Astrocyte of the spinal cord (primary cell): ENCODE measurements at regions not wholly inside any gene's neighbourhood (a gene's known extent, or its start where the extent isn't known, plus 50 kb on each side); places are given as distances from the start of the nearest gene placed in this dataset.
A peak's percentile ranks its signal among the peaks of the same experiment; 100 is the strongest.
"Not testable (repeated sequence)": the region's sequence is repeated elsewhere in the genome, so short reads cannot be mapped to it uniquely, and the experiment has no call there.

Source experiments
- DNase-seq: peaks from one replicate; pipeline ENCODE4 v3.0.0; 2011; ENCODE audit warnings: low read depth, low spot score
- H3K4me3 ChIP-seq: 2 replicates; pipeline ENCODE4 v1.5.1; 2011; ENCODE audit warnings: low read depth, mild to moderate bottlenecking, low read length, moderate library complexity
- in situ Hi-C: cut with HindIII; loops from 2 replicates; pipeline ENCODE4 v1.10.0; 2017; ENCODE audit warnings: low sequenced_read_pairs
- TF ChIP-seq, protein P1 (sequence below): IDR thresholded peaks from 2 replicates; pipeline ENCODE4 v1.5.1; 2012; ENCODE audit warnings: low read depth, mild to moderate bottlenecking, low read length, inconsistent platforms

DNA sequence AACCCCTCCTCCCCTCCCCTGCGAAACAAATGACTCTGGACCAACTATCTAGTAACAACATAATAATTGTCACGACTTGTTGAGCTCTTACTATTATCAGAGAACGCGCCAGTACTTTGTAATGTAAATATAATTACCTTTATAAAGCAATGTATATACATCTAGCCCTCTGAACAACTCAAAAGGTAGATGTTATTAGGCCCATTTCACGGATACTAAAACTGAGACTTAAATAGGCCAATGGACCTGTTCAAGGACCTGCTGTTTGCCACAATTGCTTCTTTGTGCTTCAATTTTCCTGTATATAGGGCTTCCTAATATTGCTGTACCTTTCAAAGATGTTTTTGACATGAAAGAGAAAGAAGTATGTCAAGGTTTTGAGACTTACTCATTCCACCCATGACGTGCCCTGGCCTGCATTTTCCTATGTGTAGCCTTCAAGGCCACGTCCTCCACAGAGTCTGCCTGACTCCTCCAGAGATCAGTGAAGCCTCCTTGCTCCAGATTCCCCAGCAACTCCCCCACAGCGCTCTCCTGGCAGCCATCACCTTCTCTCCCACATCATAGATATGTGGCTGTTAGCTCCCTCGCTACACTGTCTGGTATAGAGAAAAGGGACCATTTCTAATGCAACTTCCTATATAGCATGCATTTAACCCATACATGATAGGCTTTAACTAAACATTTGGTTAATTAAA, 156.6 kb downstream of the SKIDA1 start:
- DNase-seq, result no peak
- H3K4me3 ChIP-seq, result no peak overlapping the region
- TF ChIP-seq, protein P1, sequence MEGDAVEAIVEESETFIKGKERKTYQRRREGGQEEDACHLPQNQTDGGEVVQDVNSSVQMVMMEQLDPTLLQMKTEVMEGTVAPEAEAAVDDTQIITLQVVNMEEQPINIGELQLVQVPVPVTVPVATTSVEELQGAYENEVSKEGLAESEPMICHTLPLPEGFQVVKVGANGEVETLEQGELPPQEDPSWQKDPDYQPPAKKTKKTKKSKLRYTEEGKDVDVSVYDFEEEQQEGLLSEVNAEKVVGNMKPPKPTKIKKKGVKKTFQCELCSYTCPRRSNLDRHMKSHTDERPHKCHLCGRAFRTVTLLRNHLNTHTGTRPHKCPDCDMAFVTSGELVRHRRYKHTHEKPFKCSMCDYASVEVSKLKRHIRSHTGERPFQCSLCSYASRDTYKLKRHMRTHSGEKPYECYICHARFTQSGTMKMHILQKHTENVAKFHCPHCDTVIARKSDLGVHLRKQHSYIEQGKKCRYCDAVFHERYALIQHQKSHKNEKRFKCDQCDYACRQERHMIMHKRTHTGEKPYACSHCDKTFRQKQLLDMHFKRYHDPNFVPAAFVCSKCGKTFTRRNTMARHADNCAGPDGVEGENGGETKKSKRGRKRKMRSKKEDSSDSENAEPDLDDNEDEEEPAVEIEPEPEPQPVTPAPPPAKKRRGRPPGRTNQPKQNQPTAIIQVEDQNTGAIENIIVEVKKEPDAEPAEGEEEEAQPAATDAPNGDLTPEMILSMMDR, result no peak
- in situ Hi-C loops, result no loop called here

DNA sequence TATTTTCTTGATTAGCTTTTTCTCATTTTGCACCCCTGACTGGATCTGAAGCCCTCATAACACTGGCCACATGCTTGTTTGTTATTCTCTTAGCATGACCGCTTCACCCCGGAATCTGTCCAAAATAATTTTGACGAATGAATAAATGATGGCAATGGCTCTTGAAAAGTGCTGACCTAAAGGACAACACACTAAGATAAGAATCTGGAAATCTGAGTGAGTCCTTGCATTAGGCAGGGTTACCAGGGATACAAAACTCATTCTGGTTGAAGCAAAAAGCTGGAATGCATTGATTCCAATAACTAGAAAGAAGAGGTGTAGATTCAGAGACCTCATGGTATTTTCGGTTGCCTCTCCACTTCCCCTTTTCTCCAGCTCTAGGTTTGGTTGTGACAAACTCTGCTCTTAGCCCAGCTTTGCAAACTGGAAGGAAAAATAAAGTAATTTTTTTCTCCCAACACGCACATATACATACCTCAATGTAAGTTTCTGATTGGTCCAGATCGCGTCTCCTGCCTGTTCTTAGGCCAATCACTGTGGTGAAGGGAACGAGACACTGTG, 157.4 kb downstream of the SKIDA1 start:
- in situ Hi-C loops, result no loop called here
- TF ChIP-seq, protein P1, result no peak
- no peak for DNase-seq
- no peak overlapping the region for H3K4me3 ChIP-seq

DNA sequence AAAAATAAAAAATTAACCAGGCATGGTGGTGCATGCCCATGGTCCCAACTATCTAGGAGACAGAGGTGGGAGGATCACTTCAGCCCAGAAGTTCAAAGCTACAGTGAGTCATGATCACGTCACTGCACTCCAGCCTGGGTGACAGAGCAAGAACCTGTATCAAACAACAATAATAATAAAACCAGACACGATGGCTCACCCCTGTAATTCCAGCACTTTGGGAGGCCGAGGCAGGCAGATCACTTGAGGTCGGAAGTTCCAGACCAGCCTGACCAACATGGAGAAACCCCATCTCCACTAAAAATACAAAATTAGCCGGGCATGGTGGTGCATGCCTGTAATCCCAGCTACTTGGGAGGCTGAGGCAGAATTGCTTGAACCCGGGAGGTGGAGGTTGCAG, 159.4 kb downstream of the SKIDA1 start:
- in situ Hi-C loops, H3K4me3 ChIP-seq: not testable (repeated sequence)
- DNase-seq, result peak; percentile 67

DNA sequence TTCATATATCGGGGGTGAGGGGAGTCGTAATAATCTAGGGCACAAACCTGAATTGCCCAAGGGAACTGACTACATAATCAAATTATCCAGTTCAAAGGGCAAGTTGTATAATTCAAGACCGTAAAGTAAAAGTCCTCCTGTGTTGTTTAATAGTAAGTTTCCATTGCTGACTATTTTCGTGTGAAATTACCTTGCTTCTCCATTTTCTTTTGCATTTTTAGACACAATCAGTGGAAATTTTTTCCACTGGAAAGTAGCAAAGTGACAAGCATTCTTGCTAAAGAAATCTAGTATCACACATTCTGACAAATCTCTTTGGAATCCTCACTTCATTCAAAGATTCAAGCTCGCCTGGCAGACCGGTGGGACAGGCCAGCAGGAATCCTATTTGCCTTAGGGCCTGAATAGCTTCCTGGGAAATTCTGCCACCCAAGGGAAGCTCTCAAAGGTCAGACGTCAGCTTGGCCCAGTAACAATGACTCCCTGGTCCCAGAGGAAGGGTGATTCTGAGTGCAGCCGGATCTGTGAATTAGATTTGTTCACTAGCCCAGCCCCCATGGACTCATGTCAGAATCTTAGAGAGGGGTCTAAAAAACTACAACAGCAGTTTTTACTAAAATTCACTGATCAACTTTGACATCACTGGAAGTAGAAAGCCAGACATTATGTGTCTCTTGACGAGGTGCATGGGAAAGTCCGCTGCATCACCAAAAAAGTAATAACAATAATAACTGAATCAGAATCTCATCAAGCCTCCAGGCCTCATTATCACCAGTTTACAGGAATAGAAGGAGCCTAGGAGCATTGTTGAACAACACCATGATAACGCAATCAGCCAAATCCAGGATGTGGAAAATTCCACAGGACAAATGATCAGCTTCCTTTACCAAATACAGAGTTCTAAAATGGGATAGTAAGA, 161.0 kb downstream of the SKIDA1 start:
- TF ChIP-seq, protein P1, result no peak
- H3K4me3 ChIP-seq, result no peak overlapping the region
- peak; percentile 75 for DNase-seq
- in situ Hi-C loops, result no loop called here

DNA sequence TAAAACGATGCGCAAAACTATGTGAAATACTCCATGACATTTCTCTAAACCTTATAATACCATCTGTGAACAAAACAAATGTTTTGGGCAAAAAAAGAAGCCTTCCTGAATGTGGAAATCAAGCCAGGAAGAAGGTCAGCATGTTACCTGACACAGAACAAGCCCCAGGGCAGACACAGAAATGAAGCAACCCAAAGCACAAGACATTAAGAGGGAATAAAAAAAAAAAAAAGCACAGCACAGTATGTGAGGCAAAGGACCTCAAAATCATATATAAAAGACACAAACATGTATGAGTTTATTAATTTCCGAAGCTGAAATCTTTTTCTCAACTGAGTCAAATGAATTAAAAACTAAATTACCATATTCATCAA, 161.8 kb downstream of the SKIDA1 start:
- DNase-seq, result no peak
- TF ChIP-seq, protein P1, result no peak
- no peak overlapping the region for H3K4me3 ChIP-seq
- in situ Hi-C loops, result no loop called here

DNA sequence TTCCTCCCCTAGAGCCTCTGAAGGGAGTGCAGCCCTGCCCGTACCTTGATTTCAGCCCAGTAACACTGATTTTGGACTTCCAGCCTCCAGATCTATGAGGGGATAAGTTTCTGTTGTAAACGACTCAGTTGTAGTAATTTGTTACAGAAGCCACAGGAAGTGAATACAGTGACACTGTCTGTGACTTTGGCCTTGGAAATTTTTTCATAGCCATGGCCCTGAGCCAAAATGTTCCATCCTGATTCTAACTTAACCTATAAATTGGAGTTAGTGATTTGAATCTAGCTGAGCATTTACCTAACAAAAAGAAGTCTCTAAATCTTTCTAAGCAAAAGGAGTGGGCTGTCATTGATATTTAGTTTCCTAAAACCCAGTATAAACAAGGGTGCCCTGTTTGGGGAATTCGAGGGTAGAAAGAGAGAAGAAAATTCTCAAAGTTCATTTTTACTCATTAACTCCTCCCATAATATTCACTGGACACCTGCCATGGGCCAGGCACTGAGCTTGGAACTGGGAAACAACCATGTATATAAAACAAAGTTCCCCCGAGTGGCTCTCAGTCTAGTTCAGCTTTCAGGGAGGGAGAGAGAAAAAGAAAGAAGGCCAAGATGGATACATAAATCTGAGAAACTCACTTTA, 162.3 kb downstream of the SKIDA1 start:
- DNase-seq, result no peak
- in situ Hi-C loops, result no loop called here
- TF ChIP-seq, protein P1, result no peak
- H3K4me3 ChIP-seq, result no peak overlapping the region

DNA sequence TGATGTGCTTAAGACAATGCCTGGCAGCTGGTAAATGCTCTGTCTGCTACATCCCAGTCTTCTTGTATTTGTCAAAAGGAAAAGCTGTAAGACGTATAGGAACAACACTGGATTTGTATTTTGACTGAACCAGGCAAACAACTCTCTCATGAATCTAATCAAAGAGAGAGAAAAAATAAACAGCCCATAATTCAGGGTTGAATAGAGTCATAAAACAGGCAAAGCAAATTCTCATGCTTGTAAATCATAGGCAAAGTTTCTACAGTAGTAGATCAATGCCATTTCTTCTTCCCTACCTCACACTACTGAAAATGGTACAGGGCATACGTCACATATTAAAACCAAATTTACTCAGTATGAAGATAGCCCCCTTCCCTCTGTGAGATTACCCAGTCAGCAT, 166.3 kb downstream of the SKIDA1 start:
- no peak for DNase-seq
- in situ Hi-C loops, result no loop called here
- no peak overlapping the region for H3K4me3 ChIP-seq
- TF ChIP-seq, protein P1, result no peak
